ENCODE measurements at regions not wholly inside any gene's neighbourhood (a gene's known extent, or its start where the extent isn't known, plus 50 kb on each side); places are given as distances from the start of the nearest gene placed in this dataset.

GRCh38 chr4:11727903-11728564, 299.3 kb upstream of the HS3ST1 start:
- no peak for DNase-seq
- WGBS, 2 donors (ENCODE audit: low coverage in 1 of 2), result 78 to 92% methylated on average over 3 of the region's 3 CpGs
- Histone ChIP-seq H3K4me3 (no peak overlapping the region), H3K27ac (no peak overlapping the region), H3K36me3 (no peaks in the 10 kb centered on the region), H3K4me1 (peaks cover 0 to 5% (median 2%) of the 10 kb centered on the region in 4 donors), H3K27me3 (no peaks in the 10 kb centered on the region), H3K9me3 (no peaks in the 10 kb centered on the region)
- TF ChIP-seq EP300 (IDR thresholded peaks at IDR 0.05; ENCODE audit: low read depth), result no peak
- TF ChIP-seq POLR2A (IDR thresholded peaks at IDR 0.05), result no peak
- no peak for TF ChIP-seq CTCF (IDR thresholded peaks at IDR 0.05)
- no peak for TF ChIP-seq POLR2AphosphoS5 (IDR thresholded peaks at IDR 0.05)
- intact Hi-C loops (cut with DNase I; ENCODE audit: low total_unique reads) (no loop called here), in situ Hi-C loops (cut with MboI; ENCODE audit: low pct_ligation_motif_present in 1 of 4, low pct_unique_long_range_greater_than_20kb in 1 of 4, low sequenced_read_pairs in 3 of 4) (no loop called here)

GRCh38 chr4:11724731-11725130, 296.0 kb upstream of the HS3ST1 start:
- intact Hi-C loops (cut with DNase I; ENCODE audit: low total_unique reads) (no loop called here), in situ Hi-C loops (cut with MboI; ENCODE audit: low pct_ligation_motif_present in 1 of 4, low pct_unique_long_range_greater_than_20kb in 1 of 4, low sequenced_read_pairs in 3 of 4) (loop anchor here in 3 of 4 donors (25.0 kb wide), 3 partner anchors 112 to 1137 kb away; no protein-coding TSS in a partner anchor)
- H3K4me3 ChIP-seq, result no peak overlapping the region
- H3K36me3 ChIP-seq, result no peaks in the 10 kb centered on the region
- H3K27me3 ChIP-seq, result no peaks in the 10 kb centered on the region
- peaks cover 0 to 8% (median 4%) of the 10 kb centered on the region in 4 donors for H3K4me1 ChIP-seq
- no peak for DNase-seq
- no peak overlapping the region for H3K27ac ChIP-seq
- TF ChIP-seq POLR2A (IDR thresholded peaks at IDR 0.05) (no peak), CTCF (IDR thresholded peaks at IDR 0.05) (no peak), EP300 (IDR thresholded peaks at IDR 0.05; ENCODE audit: low read depth) (no peak), POLR2AphosphoS5 (IDR thresholded peaks at IDR 0.05) (no peak)
- no peaks in the 10 kb centered on the region for H3K9me3 ChIP-seq

- in situ Hi-C loops (cut with MboI; ENCODE audit: low pct_ligation_motif_present in 1 of 4, low pct_unique_long_range_greater_than_20kb in 1 of 4, low sequenced_read_pairs in 3 of 4), result loop anchor here in 3 of 4 donors (25.0 kb wide), 3 partner anchors 110 to 1135 kb away; no protein-coding TSS in a partner anchor
- Histone ChIP-seq H3K27me3 (no peaks in the 10 kb centered on the region), H3K9me3 (no peaks in the 10 kb centered on the region), H3K4me1 (peaks cover 0 to 5% (median 3%) of the 10 kb centered on the region in 4 donors), H3K27ac (no peak overlapping the region), H3K4me3 (no peak overlapping the region), H3K36me3 (no peaks in the 10 kb centered on the region)
- intact Hi-C loops (cut with DNase I; ENCODE audit: low total_unique reads), result no loop called here
- TF ChIP-seq CTCF (IDR thresholded peaks at IDR 0.05) (no peak), POLR2AphosphoS5 (IDR thresholded peaks at IDR 0.05) (no peak), EP300 (IDR thresholded peaks at IDR 0.05; ENCODE audit: low read depth) (no peak), POLR2A (IDR thresholded peaks at IDR 0.05) (no peak)
- WGBS, 2 donors (ENCODE audit: low coverage in 1 of 2), result 48 to 49% methylated on average over 4 of the region's 4 CpGs
- no peak for DNase-seq
Observed at GRCh38 chr4:11722223-11722622, 293.5 kb upstream of the HS3ST1 start.

GRCh38 chr4:11720292-11720691, 291.6 kb upstream of the HS3ST1 start:
- WGBS, 2 donors (ENCODE audit: low coverage in 1 of 2), result 0 to 13% methylated on average over 1 of the region's 1 CpG

More at GRCh38 chr4:11720292-11720691, 291.6 kb upstream of the HS3ST1 start:
- TF ChIP-seq POLR2AphosphoS5 (IDR thresholded peaks at IDR 0.05) (no peak), CTCF (IDR thresholded peaks at IDR 0.05) (peak; percentile 55 to 79 (median 67))
- H3K27me3 ChIP-seq, result no peaks in the 10 kb centered on the region
- no peak for DNase-seq
- in situ Hi-C loops (cut with MboI; ENCODE audit: low pct_ligation_motif_present in 1 of 4, low pct_unique_long_range_greater_than_20kb in 1 of 4, low sequenced_read_pairs in 3 of 4), result loop anchor here in 3 of 4 donors (25.0 kb wide), 3 partner anchors 108 to 1133 kb away; no protein-coding TSS in a partner anchor
- no peak overlapping the region for H3K4me3 ChIP-seq
- H3K9me3 ChIP-seq, result no peaks in the 10 kb centered on the region
- intact Hi-C loops (cut with DNase I; ENCODE audit: low total_unique reads), result no loop called here
- H3K27ac ChIP-seq, result no peak overlapping the region
- no peaks in the 10 kb centered on the region for H3K36me3 ChIP-seq
- H3K4me1 ChIP-seq, result peaks cover 0 to 5% (median 3%) of the 10 kb centered on the region in 4 donors

Data from transverse colon (tissue), 4 donors.